H9 (cell line): ENCODE measurements at regions not wholly inside any gene's neighbourhood (a gene's known extent, or its start where the extent isn't known, plus 50 kb on each side); places are given as distances from the start of the nearest gene placed in this dataset.

Experiments used
- DNase-seq: peaks from one replicate; pipeline ENCODE4 v3.0.0-alpha.2; 2017
- H2AFZ ChIP-seq: one replicate; pipeline ENCODE4 v1.6.1; 2013; ENCODE audit warnings: mild to moderate bottlenecking, low read length, control low read depth, moderate library complexity
- H2AK5ac ChIP-seq: 2 replicates; pipeline ENCODE4 v1.6.1; 2013; ENCODE audit warnings: low read length, control low read depth, mixed read lengths; ENCODE audit not compliant: insufficient read length
- H2BK120ac ChIP-seq: one replicate; pipeline ENCODE4 v1.6.1; 2013; ENCODE audit warnings: low read depth, mild to moderate bottlenecking, low read length, control low read depth, inconsistent platforms; ENCODE audit not compliant: poor library complexity, severe bottlenecking
- H2BK12ac ChIP-seq: 2 replicates; pipeline ENCODE4 v1.6.1; 2013; ENCODE audit warnings: low read length, control low read depth, mixed read lengths, low read depth; ENCODE audit not compliant: insufficient read length
- H2BK15ac ChIP-seq: 2 replicates; pipeline ENCODE4 v1.6.1; 2013; ENCODE audit warnings: low read depth, low read length, control low read depth
- H2BK20ac ChIP-seq: one replicate; pipeline ENCODE4 v1.6.1; 2013; ENCODE audit warnings: low read depth, mild to moderate bottlenecking, low read length, control low read depth, inconsistent platforms; ENCODE audit not compliant: poor library complexity, severe bottlenecking
- H2BK5ac ChIP-seq: 2 replicates; pipeline ENCODE4 v1.6.1; 2013; ENCODE audit warnings: low read length, control low read depth, mixed read lengths; ENCODE audit not compliant: insufficient read length
- H3K14ac ChIP-seq: 2 replicates; pipeline ENCODE4 v1.6.1; 2013; ENCODE audit warnings: low read length, control low read depth; ENCODE audit not compliant: insufficient read depth
- H3K18ac ChIP-seq: 2 replicates; pipeline ENCODE4 v1.6.1; 2013; ENCODE audit warnings: low read depth, mild to moderate bottlenecking, mixed read lengths, low read length, control low read depth; ENCODE audit not compliant: insufficient read length
- H3K23ac ChIP-seq: 2 replicates; pipeline ENCODE4 v1.6.1; 2013; ENCODE audit warnings: low read length, control low read depth, mixed read lengths, low read depth; ENCODE audit not compliant: insufficient read length
- H3K23me2 ChIP-seq: 2 replicates; pipeline ENCODE4 v1.6.1; 2013; ENCODE audit warnings: low read depth, mild to moderate bottlenecking, mixed read lengths, low read length, control low read depth; ENCODE audit not compliant: insufficient read length, poor library complexity, severe bottlenecking
- H3K27ac ChIP-seq: 2 replicates; pipeline ENCODE4 v1.5.1; 2013; ENCODE audit warnings: low read length, control low read depth, mixed read lengths, low read depth; ENCODE audit not compliant: insufficient read length
- H3K27me3 ChIP-seq: 2 replicates; pipeline ENCODE4 v1.6.1; 2013; ENCODE audit warnings: low read length, control low read depth, inconsistent platforms; ENCODE audit not compliant: insufficient read depth
- H3K4ac ChIP-seq: 2 replicates; pipeline ENCODE4 v1.6.1; 2013; ENCODE audit warnings: low read depth, mild to moderate bottlenecking, control low read depth, inconsistent platforms, low read length, moderate library complexity
- H3K4me1 ChIP-seq: 2 replicates; pipeline ENCODE4 v1.6.1; 2013; ENCODE audit warnings: low read length, control low read depth, inconsistent platforms; ENCODE audit not compliant: insufficient read depth
- H3K4me2 ChIP-seq: 2 replicates; pipeline ENCODE4 v1.6.1; 2013; ENCODE audit warnings: low read length, control low read depth, mixed read lengths; ENCODE audit not compliant: insufficient read length, insufficient read depth
- H3K56ac ChIP-seq: 2 replicates; pipeline ENCODE4 v1.6.1; 2013; ENCODE audit warnings: low read depth, mild to moderate bottlenecking, mixed read lengths, low read length, control low read depth; ENCODE audit not compliant: insufficient read length
- H3K79me1 ChIP-seq: 2 replicates; pipeline ENCODE4 v1.6.1; 2013; ENCODE audit warnings: low read depth, mild to moderate bottlenecking, moderate library complexity, low read length, control low read depth, inconsistent platforms; ENCODE audit not compliant: insufficient read depth, poor library complexity, severe bottlenecking
- H3K79me2 ChIP-seq: 2 replicates; pipeline ENCODE4 v1.6.1; 2013; ENCODE audit warnings: low read length, control low read depth, inconsistent platforms; ENCODE audit not compliant: insufficient read depth
- H3K9ac ChIP-seq: 2 replicates; pipeline ENCODE4 v1.6.1; 2013; ENCODE audit warnings: low read length, control low read depth, mixed read lengths; ENCODE audit not compliant: insufficient read length; ENCODE audit errors: extremely low read depth
- H3K9me3 ChIP-seq: one replicate; pipeline ENCODE4 v1.6.1; 2013; ENCODE audit warnings: low read depth, low read length, inconsistent platforms; ENCODE audit not compliant: control insufficient read depth
- H3T11ph ChIP-seq: one replicate; pipeline ENCODE4 v1.6.1; 2013; ENCODE audit warnings: mild to moderate bottlenecking, low read length, control low read depth, inconsistent platforms
- H4K20me1 ChIP-seq: one replicate; pipeline ENCODE4 v1.6.1; 2013; ENCODE audit not compliant: control insufficient read depth, insufficient read length, insufficient read depth
- H4K5ac ChIP-seq: 2 replicates; pipeline ENCODE4 v1.6.1; 2013; ENCODE audit warnings: low read depth, mild to moderate bottlenecking, mixed read lengths, low read length, control low read depth; ENCODE audit not compliant: insufficient read length
- H4K8ac ChIP-seq: replicated peaks from 2 replicates; pipeline ENCODE4 v1.6.1; 2013; ENCODE audit warnings: low read length, control low read depth, mixed read lengths, low read depth; ENCODE audit not compliant: insufficient read length
- H4K91ac ChIP-seq: 2 replicates; pipeline ENCODE4 v1.6.1; 2013; ENCODE audit warnings: low read depth, mild to moderate bottlenecking, moderate library complexity, mixed read lengths, low read length, control low read depth; ENCODE audit not compliant: insufficient read length
- H3K27ac Mint-ChIP-seq, 3 experiments: 2 replicates in 2 of 3; 3 replicates in 1 of 3; pipeline ENCODE4 v1.8.0; 2020 to 2021; ENCODE audit warnings: mixed read lengths in 3 of 3, mild to moderate bottlenecking in 1 of 3, moderate library complexity in 1 of 3
- H3K27me3 Mint-ChIP-seq: 2 replicates; pipeline ENCODE4 v1.8.0; 2021; ENCODE audit warnings: low read depth, mild to moderate bottlenecking, moderate library complexity, mixed read lengths
- H3K36me3 Mint-ChIP-seq, 3 experiments: 2 replicates in 2 of 3; 3 replicates in 1 of 3; pipeline ENCODE4 v1.8.0; 2020 to 2021; ENCODE audit warnings: low read depth in 3 of 3, mixed read lengths in 3 of 3; ENCODE audit not compliant: insufficient read depth in 1 of 3
- H3K4me1 Mint-ChIP-seq, 2 experiments: 2 replicates each; pipeline ENCODE4 v1.8.0; 2020; ENCODE audit warnings: mixed read lengths in 2 of 2
- H3K4me3 Mint-ChIP-seq, 2 experiments: 2 replicates in 1 of 2; 3 replicates in 1 of 2; pipeline ENCODE4 v1.8.0; 2020 to 2021; ENCODE audit warnings: mild to moderate bottlenecking in 2 of 2, mixed read lengths in 2 of 2, moderate library complexity in 1 of 2
- H3K9me3 Mint-ChIP-seq, 2 experiments: 2 replicates in 1 of 2; 3 replicates in 1 of 2; pipeline ENCODE4 v1.8.0; 2020; ENCODE audit warnings: mild to moderate bottlenecking in 2 of 2, mixed read lengths in 2 of 2, moderate library complexity in 1 of 2
- CTCF ChIP-seq: fragments of 200-600 bp; sonication (generic); conservative IDR thresholded peaks from 3 replicates; pipeline ENCODE4 v1.8.0; 2021; ENCODE audit warnings: antibody characterized with exemption, mild to moderate bottlenecking
- WGBS: extraction: QIAGEN DNeasy Blood & Tissue Kit; methylation state at CpG from one replicate; pipeline ENCODE4 v1.1.7; 2013; ENCODE audit warnings: missing lambda C conversion rate, low lambda C conversion rate, mixed read lengths; ENCODE audit not compliant: insufficient read length; ENCODE audit errors: extremely low coverage; 5-methylcytosine and 5-hydroxymethylcytosine counted together

- H3K4me1 Mint-ChIP-seq: no peaks in the 10 kb centered on the region
Observed at GRCh38 chr18:6668836-6669235, 60.7 kb upstream of the ARHGAP28 start.

More at GRCh38 chr18:6668836-6669235, 60.7 kb upstream of the ARHGAP28 start:
- no peak overlapping the region for H2AFZ ChIP-seq
- no peaks in the 10 kb centered on the region for H4K20me1 ChIP-seq
- DNase-seq: no peak
- H3K4ac ChIP-seq: no peak overlapping the region
- H3K14ac ChIP-seq: no peak overlapping the region
- no peaks in the 10 kb centered on the region for H3K4me1 ChIP-seq
- no peaks in the 10 kb centered on the region for H3K27me3 Mint-ChIP-seq
- H3K23me2 ChIP-seq: no peaks in the 10 kb centered on the region
- H3K36me3 Mint-ChIP-seq: no peaks in the 10 kb centered on the region; a peak in 1 of 7 replicates
- no peak overlapping the region for H3K9ac ChIP-seq
- no CpG with 5 or more reads among the region's 1 CpG for WGBS
- H3K9me3 Mint-ChIP-seq: no peaks in the 10 kb centered on the region
- H4K5ac ChIP-seq: no peak overlapping the region
- H3K9me3 ChIP-seq: no peaks in the 10 kb centered on the region
- no peaks in the 10 kb centered on the region for H3K79me2 ChIP-seq
- no peak overlapping the region for H2BK5ac ChIP-seq
- no peak overlapping the region for H3K56ac ChIP-seq
- no peak for TF ChIP-seq CTCF
- H3K27ac ChIP-seq: no peak overlapping the region
- H2BK120ac ChIP-seq: no peak overlapping the region
- no peak overlapping the region for H4K8ac ChIP-seq
- no peak overlapping the region for H3K27ac Mint-ChIP-seq
- H3K18ac ChIP-seq: no peak overlapping the region
- no peaks in the 10 kb centered on the region for H3K27me3 ChIP-seq
- no peak overlapping the region for H2AK5ac ChIP-seq
- H3K23ac ChIP-seq: no peak overlapping the region
- no peak overlapping the region for H2BK15ac ChIP-seq
- H3T11ph ChIP-seq: no peak overlapping the region
- H2BK20ac ChIP-seq: no peak overlapping the region
- H3K4me3 Mint-ChIP-seq: no peak overlapping the region
- H4K91ac ChIP-seq: no peak overlapping the region
- no peak overlapping the region for H3K4me2 ChIP-seq
- no peak overlapping the region for H2BK12ac ChIP-seq
- no peaks in the 10 kb centered on the region for H3K79me1 ChIP-seq
